HepG2 (cell line): ENCODE measurements at regions not wholly inside any gene's neighbourhood (a gene's known extent, or its start where the extent isn't known, plus 50 kb on each side); places are given as distances from the start of the nearest gene placed in this dataset.

Experiments
- ATAC-seq: fragments of 200-7000 bp; cut with Tn5 transposase; 3 replicates; pipeline ENCODE4 v1.9.1; 2020; ENCODE audit warnings: mild to moderate bottlenecking, moderate library complexity
- BruUV-seq: library from RNA; stranded (reverse); fragments of 400-500 nt; replicated peaks from 2 replicates; lab custom pipeline; 2021; lab: Mats Ljungman, UMichigan
- CTCF ChIA-PET: fragments of 300-600 bp; formaldehyde crosslinking; extraction: SDS; loops from one replicate; lab custom pipeline; 2021; ENCODE audit warnings: low total read pairs, inconsistent platforms, low intra/inter-chr PET ratio; lab: Yijun Ruan, JAX
- POLR2A ChIA-PET: fragments of 350-600 bp; sonication (Branson Sonifier 250); formaldehyde crosslinking; loops from one replicate; lab custom pipeline; 2020; ENCODE audit warnings: antibody characterized with exemption, inconsistent platforms; lab: Yijun Ruan, JAX
- DNase-seq: peaks from one replicate; pipeline ENCODE4 v3.0.0-alpha.2; 2015; ENCODE audit warnings: low spot score
- FAIRE-seq: peaks from 3 replicates; lab custom pipeline; 2011; peaks lifted over from hg19 to GRCh38; lab: Jason Lieb, UNC
- H2AFZ ChIP-seq: one replicate; pipeline ENCODE4 v1.6.1; 2011; ENCODE audit warnings: low read length, inconsistent platforms
- H3K27ac ChIP-seq: fragments of 300-600 bp; 3 replicates; pipeline ENCODE4 v1.8.0; 2011; ENCODE audit warnings: mixed run types, mild to moderate bottlenecking, mixed read lengths, low read length, inconsistent platforms; ENCODE audit not compliant: insufficient read depth; ENCODE audit errors: extremely low read length
- H3K27me3 ChIP-seq, 2 experiments: fragments of 200-600 bp in 1 of 2; 2 replicates in 1 of 2; 3 replicates in 1 of 2; pipeline versions ENCODE4 v1.6.0 to v1.8.0; 2011; ENCODE audit warnings: low read length in 2 of 2, mild to moderate bottlenecking in 2 of 2, moderate library complexity in 2 of 2, inconsistent platforms in 1 of 2; ENCODE audit not compliant: insufficient read depth in 2 of 2, control insufficient read depth in 1 of 2
- H3K36me3 ChIP-seq, 2 experiments: fragments of 200-600 bp in 1 of 2; replicated peaks in 1 of 2; 2 replicates in 1 of 2; 3 replicates in 1 of 2; pipeline versions ENCODE4 v1.5.1 to v1.8.0; 2011; ENCODE audit warnings: low read length in 2 of 2, inconsistent platforms in 1 of 2; ENCODE audit not compliant: insufficient read depth in 2 of 2, control insufficient read depth in 1 of 2
- H3K4me1 ChIP-seq: 2 replicates; pipeline ENCODE4 v1.5.1; 2012; ENCODE audit warnings: low read length, inconsistent platforms; ENCODE audit not compliant: insufficient read depth
- H3K4me2 ChIP-seq: 2 replicates; pipeline ENCODE4 v1.6.0; 2011; ENCODE audit warnings: low read depth, low read length, inconsistent platforms
- H3K4me3 ChIP-seq, 3 experiments: fragments of 200-600 bp in 1 of 3; sonication (generic), shearing (Covaris generic) in 1 of 3; replicated peaks in 1 of 3; 2 replicates each; pipeline ENCODE4 v1.5.1; 2011 to 2016; ENCODE audit warnings: low read length in 3 of 3, inconsistent platforms in 2 of 3, low read depth in 2 of 3, mild to moderate bottlenecking in 2 of 3, control low read depth in 1 of 3, mixed read lengths in 1 of 3; ENCODE audit not compliant: insufficient read depth in 1 of 3
- H3K79me2 ChIP-seq: one replicate; pipeline ENCODE4 v1.6.1; 2011; ENCODE audit warnings: low read length, inconsistent platforms; ENCODE audit not compliant: insufficient read depth
- H3K9ac ChIP-seq: 2 replicates; pipeline ENCODE4 v1.6.0; 2011; ENCODE audit warnings: mild to moderate bottlenecking, low read depth, low read length, inconsistent platforms; ENCODE audit not compliant: insufficient read depth
- H3K9me3 ChIP-seq: 2 replicates; pipeline ENCODE4 v1.5.1; 2012; ENCODE audit warnings: mild to moderate bottlenecking, low read length
- H4K20me1 ChIP-seq: 2 replicates; pipeline ENCODE4 v1.6.0; 2011; ENCODE audit warnings: inconsistent platforms, mild to moderate bottlenecking, low read length, moderate library complexity; ENCODE audit not compliant: insufficient read depth
- MNT ChIP-seq: fragments of 450-650 bp; IDR thresholded peaks from 2 replicates; pipeline ENCODE4 v1.6.1; 2016
- MXI1 ChIP-seq: IDR thresholded peaks from 3 replicates; pipeline ENCODE4 v1.6.1; 2012; ENCODE audit warnings: low read depth, low read length, inconsistent platforms, borderline replicate concordance
- SETDB1 ChIP-seq: sonication (generic); formaldehyde crosslinking; IDR thresholded peaks from 2 replicates; pipeline ENCODE4 v1.5.1; 2020; ENCODE audit warnings: missing genetic modification reagents, mild to moderate bottlenecking, borderline replicate concordance
- SNAI1 ChIP-seq: sonication (generic); formaldehyde crosslinking; IDR thresholded peaks from 2 replicates; pipeline ENCODE4 v1.5.0; 2020; ENCODE audit warnings: mild to moderate bottlenecking, missing genetic modification reagents, borderline replicate concordance
- ZFP41 ChIP-seq: sonication (generic); formaldehyde crosslinking; IDR thresholded peaks from 2 replicates; pipeline ENCODE4 v1.4.0; 2020; ENCODE audit warnings: mild to moderate bottlenecking, missing genetic modification reagents, borderline replicate concordance
- ZNF460 ChIP-seq: sonication (generic); formaldehyde crosslinking; IDR thresholded peaks from 2 replicates; pipeline ENCODE4 v1.5.1; 2020; ENCODE audit warnings: missing genetic modification reagents, mild to moderate bottlenecking, borderline replicate concordance
- WGBS: methylation state at CpG from one replicate; pipeline ENCODE4 v1.1.6; 2017; ENCODE audit warnings: low lambda C conversion rate; 5-methylcytosine and 5-hydroxymethylcytosine counted together
- in situ Hi-C: cut with HindIII; loops from 2 replicates; pipeline ENCODE4 v1.10.0; 2017; ENCODE audit warnings: low pct_unique_long_range_greater_than_20kb; ENCODE audit not compliant: extremely low pct_ligation_motif_present
- intact Hi-C: fragments of 100-400 bp; cut with micrococcal nuclease; formaldehyde crosslinking; loops from one replicate; pipeline ENCODE4 v1.10.0; 2022; ENCODE audit not compliant: unreplicated experiment
- TF ChIP-seq, protein P1 (sequence below): sonication (generic); formaldehyde crosslinking; IDR thresholded peaks from 2 replicates; pipeline ENCODE4 v1.4.0; 2020; ENCODE audit warnings: missing genetic modification reagents, mild to moderate bottlenecking, borderline replicate concordance
- TF ChIP-seq, protein P2 (sequence below): sonication (generic); formaldehyde crosslinking; IDR thresholded peaks from 2 replicates; pipeline ENCODE4 v1.5.0; 2020; ENCODE audit warnings: mild to moderate bottlenecking, low read depth, missing genetic modification reagents, borderline replicate concordance
- TF ChIP-seq, protein P3 (sequence below): sonication (generic); formaldehyde crosslinking; IDR thresholded peaks from 2 replicates; pipeline ENCODE4 v1.8.0; 2022; ENCODE audit warnings: missing genetic modification reagents, mild to moderate bottlenecking, moderate library complexity, borderline replicate concordance

- Histone ChIP-seq H3K4me2 (no peak overlapping the region), H3K9ac (no peak overlapping the region), H3K9me3 (no peaks in the 10 kb centered on the region), H4K20me1 (no peaks in the 10 kb centered on the region), H3K4me1 (no peaks in the 10 kb centered on the region), H3K4me3 (no peak overlapping the region), H3K79me2 (no peaks in the 10 kb centered on the region), H3K27me3 (no peaks in the 10 kb centered on the region), H3K36me3 (no peaks in the 10 kb centered on the region), H2AFZ (no peak overlapping the region), H3K27ac (no peak overlapping the region)
- POLR2A ChIA-PET: no interaction called here
- no peak for FAIRE-seq
- intact Hi-C loops: no loop called here
- in situ Hi-C loops: no loop called here
- 0% methylated on average over 1 of the region's 1 CpG for WGBS
- peak; percentile 61; the same call in 1 of the 2 replicates for TF ChIP-seq MNT
- TF ChIP-seq ZNF460 (CRISPR knock-in tag): no peak
- DNase-seq: no peak
- CTCF ChIA-PET: no interaction called here
- no peak for ATAC-seq
- BruUV-seq: no TSS peak
Measured at GRCh38 chr2:117519238-117519637, 295.3 kb upstream of the DDX18 start.

DNA sequence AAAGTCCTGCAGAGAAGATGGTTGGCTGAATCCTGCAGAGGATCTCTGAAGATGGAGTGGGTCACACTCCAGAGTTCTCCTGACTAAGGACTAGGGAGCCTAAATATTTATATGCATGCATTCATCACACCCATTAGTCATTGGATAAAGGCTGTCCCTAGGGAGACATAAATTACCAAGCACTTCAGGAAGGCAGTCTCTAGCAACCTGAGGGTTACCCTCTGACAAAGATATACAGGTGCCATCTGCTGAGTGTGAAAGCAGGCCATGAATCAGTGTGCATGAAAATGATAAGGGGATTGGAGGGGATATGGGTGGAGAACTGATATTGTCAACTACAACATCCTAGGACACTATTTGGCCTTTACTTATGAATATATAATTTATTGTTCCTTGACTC is 294.8 kb upstream of the DDX18 start:
- Histone ChIP-seq H3K27me3 (no peaks in the 10 kb centered on the region), H3K4me2 (no peak overlapping the region), H3K4me3 (no peak overlapping the region), H3K79me2 (no peaks in the 10 kb centered on the region), H2AFZ (no peak overlapping the region), H3K27ac (no peak overlapping the region), H3K9me3 (no peaks in the 10 kb centered on the region), H4K20me1 (no peaks in the 10 kb centered on the region), H3K4me1 (no peaks in the 10 kb centered on the region), H3K36me3 (no peaks in the 10 kb centered on the region), H3K9ac (no peak overlapping the region)
- intact Hi-C loops (no loop called here), in situ Hi-C loops (no loop called here)
- no peak for FAIRE-seq
- POLR2A ChIA-PET: no interaction called here
- ATAC-seq: no peak
- CTCF ChIA-PET: no interaction called here
- BruUV-seq: no TSS peak
- TF ChIP-seq, protein P1, sequence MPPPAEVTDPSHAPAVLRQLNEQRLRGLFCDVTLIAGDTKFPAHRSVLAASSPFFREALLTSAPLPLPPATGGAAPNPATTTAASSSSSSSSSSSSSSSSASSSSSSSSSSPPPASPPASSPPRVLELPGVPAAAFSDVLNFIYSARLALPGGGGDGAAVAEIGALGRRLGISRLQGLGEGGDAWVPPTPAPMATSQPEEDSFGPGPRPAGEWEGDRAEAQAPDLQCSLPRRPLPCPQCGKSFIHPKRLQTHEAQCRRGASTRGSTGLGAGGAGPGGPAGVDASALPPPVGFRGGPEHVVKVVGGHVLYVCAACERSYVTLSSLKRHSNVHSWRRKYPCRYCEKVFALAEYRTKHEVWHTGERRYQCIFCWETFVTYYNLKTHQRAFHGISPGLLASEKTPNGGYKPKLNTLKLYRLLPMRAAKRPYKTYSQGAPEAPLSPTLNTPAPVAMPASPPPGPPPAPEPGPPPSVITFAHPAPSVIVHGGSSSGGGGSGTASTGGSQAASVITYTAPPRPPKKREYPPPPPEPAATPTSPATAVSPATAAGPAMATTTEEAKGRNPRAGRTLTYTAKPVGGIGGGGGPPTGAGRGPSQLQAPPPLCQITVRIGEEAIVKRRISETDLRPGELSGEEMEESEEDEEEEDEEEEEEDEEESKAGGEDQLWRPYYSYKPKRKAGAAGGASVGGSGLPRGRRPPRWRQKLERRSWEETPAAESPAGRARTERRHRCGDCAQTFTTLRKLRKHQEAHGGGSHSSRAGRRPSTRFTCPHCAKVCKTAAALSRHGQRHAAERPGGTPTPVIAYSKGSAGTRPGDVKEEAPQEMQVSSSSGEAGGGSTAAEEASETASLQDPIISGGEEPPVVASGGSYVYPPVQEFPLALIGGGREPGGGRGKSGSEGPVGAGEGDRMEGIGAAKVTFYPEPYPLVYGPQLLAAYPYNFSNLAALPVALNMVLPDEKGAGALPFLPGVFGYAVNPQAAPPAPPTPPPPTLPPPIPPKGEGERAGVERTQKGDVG (CRISPR knock-in tag): no peak
- TF ChIP-seq SNAI1 (CRISPR knock-in tag) (no peak), ZFP41 (no peak), MXI1 (no peak), SETDB1 (no peak)
- TF ChIP-seq, protein P2, sequence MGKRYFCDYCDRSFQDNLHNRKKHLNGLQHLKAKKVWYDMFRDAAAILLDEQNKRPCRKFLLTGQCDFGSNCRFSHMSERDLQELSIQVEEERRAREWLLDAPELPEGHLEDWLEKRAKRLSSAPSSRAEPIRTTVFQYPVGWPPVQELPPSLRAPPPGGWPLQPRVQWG: no peak
- TF ChIP-seq, protein P3, sequence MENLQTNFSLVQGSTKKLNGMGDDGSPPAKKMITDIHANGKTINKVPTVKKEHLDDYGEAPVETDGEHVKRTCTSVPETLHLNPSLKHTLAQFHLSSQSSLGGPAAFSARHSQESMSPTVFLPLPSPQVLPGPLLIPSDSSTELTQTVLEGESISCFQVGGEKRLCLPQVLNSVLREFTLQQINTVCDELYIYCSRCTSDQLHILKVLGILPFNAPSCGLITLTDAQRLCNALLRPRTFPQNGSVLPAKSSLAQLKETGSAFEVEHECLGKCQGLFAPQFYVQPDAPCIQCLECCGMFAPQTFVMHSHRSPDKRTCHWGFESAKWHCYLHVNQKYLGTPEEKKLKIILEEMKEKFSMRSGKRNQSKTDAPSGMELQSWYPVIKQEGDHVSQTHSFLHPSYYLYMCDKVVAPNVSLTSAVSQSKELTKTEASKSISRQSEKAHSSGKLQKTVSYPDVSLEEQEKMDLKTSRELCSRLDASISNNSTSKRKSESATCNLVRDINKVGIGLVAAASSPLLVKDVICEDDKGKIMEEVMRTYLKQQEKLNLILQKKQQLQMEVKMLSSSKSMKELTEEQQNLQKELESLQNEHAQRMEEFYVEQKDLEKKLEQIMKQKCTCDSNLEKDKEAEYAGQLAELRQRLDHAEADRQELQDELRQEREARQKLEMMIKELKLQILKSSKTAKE: no peak
- no peak for DNase-seq
